Body of pancreas (tissue), 4 donors: ENCODE measurements at regions not wholly inside any gene's neighbourhood (a gene's known extent, or its start where the extent isn't known, plus 50 kb on each side); places are given as distances from the start of the nearest gene placed in this dataset.

Experiments
- POLR2A ChIP-seq, 3 donors: fragments of 450-650 bp; IDR thresholded peaks; one replicate each; pipeline ENCODE4 v1.6.1; 2016; ENCODE audit warnings: antibody characterized with exemption in 3 of 3, mild to moderate bottlenecking in 2 of 3
- TF ChIP-seq, protein P1 (sequence below), 7 experiments: fragments of 450-650 bp in 4 of 7; fragments of 200-600 bp in 3 of 7; sonication (generic) in 3 of 7; IDR thresholded peaks; one replicate each; pipeline ENCODE4 v1.5.1; 2016 to 2019; ENCODE audit warnings: antibody characterized with exemption in 7 of 7

DNA sequence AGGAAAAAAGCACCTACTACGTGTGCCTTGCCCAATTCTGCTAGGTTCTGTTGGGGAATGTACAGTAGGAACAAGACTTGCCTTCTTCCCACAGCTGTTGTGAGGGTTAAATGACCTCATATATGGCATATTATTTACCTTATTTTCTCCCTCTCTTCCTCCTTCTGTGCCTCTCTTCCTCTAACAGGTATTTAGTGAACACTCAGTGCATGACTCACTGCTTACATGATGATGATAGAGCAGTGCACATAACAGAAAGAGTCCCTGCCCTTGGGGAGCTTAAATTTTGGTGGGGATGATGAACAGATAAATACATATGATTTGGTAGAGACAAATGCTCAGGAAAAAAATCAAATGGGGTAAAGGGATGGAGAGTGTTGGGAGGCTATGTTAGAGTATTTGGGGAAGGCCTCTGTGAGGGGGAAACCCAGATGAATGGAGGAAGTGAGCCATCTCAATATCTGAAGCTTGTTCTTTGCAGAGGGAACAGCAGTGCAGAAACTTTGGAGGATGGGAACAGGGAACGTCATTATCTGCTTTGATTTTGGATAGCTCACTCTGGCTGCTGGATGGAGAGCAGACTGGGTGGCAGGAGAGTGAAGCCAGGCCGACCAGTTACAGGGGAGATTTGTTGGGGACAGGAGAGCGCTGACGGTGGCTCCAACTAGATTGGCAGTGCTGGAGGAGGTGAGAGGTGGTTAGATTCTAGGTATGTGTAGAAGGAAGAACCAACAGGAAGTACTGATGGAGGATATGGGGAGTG lies 95.5 kb upstream of the TENM4 start:
- TF ChIP-seq, protein P1, sequence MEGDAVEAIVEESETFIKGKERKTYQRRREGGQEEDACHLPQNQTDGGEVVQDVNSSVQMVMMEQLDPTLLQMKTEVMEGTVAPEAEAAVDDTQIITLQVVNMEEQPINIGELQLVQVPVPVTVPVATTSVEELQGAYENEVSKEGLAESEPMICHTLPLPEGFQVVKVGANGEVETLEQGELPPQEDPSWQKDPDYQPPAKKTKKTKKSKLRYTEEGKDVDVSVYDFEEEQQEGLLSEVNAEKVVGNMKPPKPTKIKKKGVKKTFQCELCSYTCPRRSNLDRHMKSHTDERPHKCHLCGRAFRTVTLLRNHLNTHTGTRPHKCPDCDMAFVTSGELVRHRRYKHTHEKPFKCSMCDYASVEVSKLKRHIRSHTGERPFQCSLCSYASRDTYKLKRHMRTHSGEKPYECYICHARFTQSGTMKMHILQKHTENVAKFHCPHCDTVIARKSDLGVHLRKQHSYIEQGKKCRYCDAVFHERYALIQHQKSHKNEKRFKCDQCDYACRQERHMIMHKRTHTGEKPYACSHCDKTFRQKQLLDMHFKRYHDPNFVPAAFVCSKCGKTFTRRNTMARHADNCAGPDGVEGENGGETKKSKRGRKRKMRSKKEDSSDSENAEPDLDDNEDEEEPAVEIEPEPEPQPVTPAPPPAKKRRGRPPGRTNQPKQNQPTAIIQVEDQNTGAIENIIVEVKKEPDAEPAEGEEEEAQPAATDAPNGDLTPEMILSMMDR (IDR thresholded peaks at IDR 0.05), result no peak
- TF ChIP-seq POLR2A (IDR thresholded peaks at IDR 0.05), result no peak
